Choroid plexus epithelial cell (primary cell): ENCODE measurements at regions not wholly inside any gene's neighbourhood (a gene's known extent, or its start where the extent isn't known, plus 50 kb on each side); places are given as distances from the start of the nearest gene placed in this dataset.

ENCODE experiments used
- DNase-seq: peaks from one replicate; pipeline ENCODE4 v3.0.0-alpha.2; 2010; ENCODE audit warnings: low read depth
- H3K4me3 ChIP-seq: 2 replicates; pipeline ENCODE4 v1.5.1; 2011; ENCODE audit warnings: low read depth, mild to moderate bottlenecking, control low read depth, low read length, moderate library complexity
- CTCF ChIP-seq: conservative IDR thresholded peaks from 2 replicates; pipeline ENCODE4 v1.5.1; 2011; ENCODE audit warnings: low read depth, mild to moderate bottlenecking, control low read depth, inconsistent platforms, low read length, moderate library complexity

GRCh38 chr2:240291337-240292034 lies 144.0 kb upstream of the GPC1 start:
- H3K4me3 ChIP-seq = no peak overlapping the region
- no peak for DNase-seq
- TF ChIP-seq CTCF = no peak

GRCh38 chr2:240292035-240292574 lies 143.4 kb upstream of the GPC1 start:
- H3K4me3 ChIP-seq = no peak overlapping the region
- no peak for DNase-seq
- no peak for TF ChIP-seq CTCF

- H3K4me3 ChIP-seq = no peak overlapping the region
- TF ChIP-seq CTCF = no peak
- DNase-seq = no peak
Observed at GRCh38 chr2:240292619-240293525, 142.6 kb upstream of the GPC1 start.

GRCh38 chr2:240293557-240294461 lies 141.7 kb upstream of the GPC1 start:
- no peak overlapping the region for H3K4me3 ChIP-seq
- DNase-seq = no peak
- no peak for TF ChIP-seq CTCF

- no peak overlapping the region for H3K4me3 ChIP-seq
- no peak for DNase-seq
- TF ChIP-seq CTCF = no peak
Observed at GRCh38 chr2:240294514-240294913, 140.9 kb upstream of the GPC1 start.

- DNase-seq = no peak
- no peak overlapping the region for H3K4me3 ChIP-seq
- TF ChIP-seq CTCF = no peak
Observed at GRCh38 chr2:240295256-240296103, 140.0 kb upstream of the GPC1 start.
